ENCODE measurements at regions not wholly inside any gene's neighbourhood (a gene's known extent, or its start where the extent isn't known, plus 50 kb on each side); places are given as distances from the start of the nearest gene placed in this dataset.

DNA sequence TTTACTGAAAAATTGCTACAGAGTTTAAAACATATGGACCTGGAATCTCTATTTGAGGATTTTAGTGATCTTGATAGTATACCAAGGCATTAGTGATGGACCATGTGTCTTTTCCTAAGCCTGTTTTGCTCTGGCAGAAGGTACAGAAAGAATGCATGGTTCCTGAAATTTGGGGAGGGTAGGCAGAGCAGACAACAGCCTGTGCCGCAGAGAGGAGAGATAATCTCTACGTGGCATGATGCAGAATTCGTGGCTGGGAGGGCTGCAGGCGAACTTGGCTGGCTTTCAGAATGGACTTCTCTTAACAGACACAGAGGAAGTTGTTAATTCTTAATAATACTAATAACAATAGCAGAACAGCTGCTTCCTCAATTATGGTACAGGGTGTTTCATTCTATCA is 137.5 kb upstream of the FOXB1 start:
- Histone ChIP-seq H3K4me3 (ENCODE audit: low read length) (no peak overlapping the region), H3K79me2 (ENCODE audit: control insufficient read depth, low read length) (no peaks in the 10 kb centered on the region), H3K4me1 (ENCODE audit: control insufficient read depth, low read length) (no peaks in the 10 kb centered on the region), H3K4me2 (ENCODE audit: low read length) (no peak overlapping the region), H3K9me2 (replicated peaks; ENCODE audit: control insufficient read depth, low read length) (no peaks in the 10 kb centered on the region), H3K27me3 (ENCODE audit: control insufficient read depth, low read length) (peaks cover 11% of the 10 kb centered on the region; the same call in 1 of the 2 replicates), H3F3A (ENCODE audit: control insufficient read depth, insufficient read depth) (no peaks in the 10 kb centered on the region), H3K9me3 (ENCODE audit: control insufficient read depth, insufficient read depth, low read length) (no peaks in the 10 kb centered on the region), H4K20me1 (ENCODE audit: control insufficient read depth, insufficient read depth, low read depth, low read length) (no peaks in the 10 kb centered on the region), H3K36me3 (ENCODE audit: control insufficient read depth, low read length) (no peaks in the 10 kb centered on the region), H3K27ac (ENCODE audit: low read depth, low read length) (no peak overlapping the region)
- no peak for TF ChIP-seq EZH2phosphoT487 (IDR thresholded peaks at IDR 0.05; ENCODE audit: borderline replicate concordance, low read length)
- TF ChIP-seq CTCF (IDR thresholded peaks at IDR 0.05; ENCODE audit: low read depth, low read length, poor library complexity, severe bottlenecking) = no peak

DNA sequence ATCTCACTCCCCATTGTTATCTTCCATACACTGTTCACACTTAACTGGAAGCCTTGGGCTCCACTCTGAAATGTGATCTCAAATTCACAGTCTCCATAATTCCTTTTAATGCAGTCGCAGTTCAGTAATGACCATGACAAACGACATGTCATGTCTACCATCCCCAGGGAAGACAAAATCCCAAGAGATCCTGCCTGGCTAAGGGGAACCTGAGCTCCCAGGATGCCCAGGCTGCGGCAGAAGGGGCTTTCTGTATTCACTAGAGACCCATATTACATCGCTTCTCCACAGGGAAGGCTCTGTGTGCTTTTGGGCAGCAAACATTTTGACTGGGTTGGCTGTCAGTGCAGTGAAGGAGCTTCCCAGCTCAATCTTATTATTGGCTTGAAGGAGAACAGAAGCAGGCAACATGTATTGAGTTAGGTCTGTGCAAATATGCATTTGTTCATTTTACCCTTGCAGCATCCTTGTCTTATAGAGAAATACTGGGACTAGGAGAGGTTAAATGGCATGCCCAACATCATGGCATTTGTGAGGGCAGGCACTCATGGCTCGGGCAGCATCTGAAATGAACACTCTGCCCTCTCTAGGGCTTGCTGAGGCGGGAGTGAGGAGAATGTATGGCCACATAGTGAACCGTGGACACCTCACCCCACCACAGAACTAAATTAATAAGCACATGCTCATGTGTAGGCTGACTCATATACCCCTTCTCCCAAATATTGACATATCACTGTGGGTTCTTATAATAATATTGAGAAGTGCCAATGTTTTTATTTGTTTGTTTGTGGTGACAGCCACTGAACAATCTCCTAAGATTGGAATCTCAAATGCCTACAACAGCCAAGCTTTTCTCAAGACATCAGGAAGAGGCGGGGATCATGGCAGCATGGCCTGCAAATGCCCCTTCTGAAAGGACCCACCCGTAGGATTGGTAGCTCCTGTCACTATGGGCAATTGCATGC is 141.6 kb upstream of the FOXB1 start:
- no peaks in the 10 kb centered on the region for H3F3A ChIP-seq (ENCODE audit: control insufficient read depth, insufficient read depth)
- TF ChIP-seq EZH2phosphoT487 (IDR thresholded peaks at IDR 0.05; ENCODE audit: borderline replicate concordance, low read length) (no peak), CTCF (IDR thresholded peaks at IDR 0.05; ENCODE audit: low read depth, low read length, poor library complexity, severe bottlenecking) (no peak)
- H4K20me1 ChIP-seq (ENCODE audit: control insufficient read depth, insufficient read depth, low read depth, low read length) = no peaks in the 10 kb centered on the region
- H3K4me2 ChIP-seq (ENCODE audit: low read length) = no peak overlapping the region
- no peaks in the 10 kb centered on the region for H3K9me3 ChIP-seq (ENCODE audit: control insufficient read depth, insufficient read depth, low read length)
- no peak overlapping the region for H3K4me3 ChIP-seq (ENCODE audit: low read length)
- peaks cover 13% of the 10 kb centered on the region; the same call in 1 of the 2 replicates for H3K27me3 ChIP-seq (ENCODE audit: control insufficient read depth, low read length)
- no peaks in the 10 kb centered on the region for H3K4me1 ChIP-seq (ENCODE audit: control insufficient read depth, low read length)
- no peaks in the 10 kb centered on the region for H3K79me2 ChIP-seq (ENCODE audit: control insufficient read depth, low read length)
- no peaks in the 10 kb centered on the region for H3K36me3 ChIP-seq (ENCODE audit: control insufficient read depth, low read length)
- H3K27ac ChIP-seq (ENCODE audit: low read depth, low read length) = no peak overlapping the region
- no peaks in the 10 kb centered on the region for H3K9me2 ChIP-seq (replicated peaks; ENCODE audit: control insufficient read depth, low read length)

DNA sequence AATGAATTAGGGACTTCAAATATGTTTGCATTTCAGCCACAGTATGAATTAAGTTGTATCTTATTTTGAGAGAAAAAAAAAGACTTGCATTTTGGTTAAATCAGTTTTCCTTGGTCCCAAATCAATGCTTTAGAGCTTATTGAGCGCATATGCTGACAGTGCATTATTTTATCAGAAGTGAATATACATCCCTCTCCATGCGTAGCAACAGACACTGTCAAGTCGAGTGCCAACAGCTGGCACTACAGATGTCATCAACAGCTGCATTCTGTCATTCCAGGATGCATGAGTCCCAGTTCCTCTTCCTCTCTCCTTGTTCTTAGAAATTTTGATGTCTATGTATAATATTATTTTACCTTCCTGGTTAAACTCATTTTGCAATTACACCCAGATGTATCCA is 156.1 kb upstream of the FOXB1 start:
- no peaks in the 10 kb centered on the region for H4K20me1 ChIP-seq (ENCODE audit: control insufficient read depth, insufficient read depth, low read depth, low read length)

More for the DNA sequence above, 156.1 kb upstream of the FOXB1 start:
- H3K4me1 ChIP-seq (ENCODE audit: control insufficient read depth, low read length) = no peaks in the 10 kb centered on the region
- no peak overlapping the region for H3K27ac ChIP-seq (ENCODE audit: low read depth, low read length)
- H3K9me3 ChIP-seq (ENCODE audit: control insufficient read depth, insufficient read depth, low read length) = no peaks in the 10 kb centered on the region
- TF ChIP-seq EZH2phosphoT487 (IDR thresholded peaks at IDR 0.05; ENCODE audit: borderline replicate concordance, low read length) = no peak
- TF ChIP-seq CTCF (IDR thresholded peaks at IDR 0.05; ENCODE audit: low read depth, low read length, poor library complexity, severe bottlenecking) = no peak
- no peaks in the 10 kb centered on the region for H3K36me3 ChIP-seq (ENCODE audit: control insufficient read depth, low read length)
- H3K4me2 ChIP-seq (ENCODE audit: low read length) = no peak overlapping the region
- H3K27me3 ChIP-seq (ENCODE audit: control insufficient read depth, low read length) = no peaks in the 10 kb centered on the region
- no peaks in the 10 kb centered on the region for H3K9me2 ChIP-seq (replicated peaks; ENCODE audit: control insufficient read depth, low read length)
- H3K79me2 ChIP-seq (ENCODE audit: control insufficient read depth, low read length) = no peaks in the 10 kb centered on the region
- H3K4me3 ChIP-seq (ENCODE audit: low read length) = no peak overlapping the region
- H3F3A ChIP-seq (ENCODE audit: control insufficient read depth, insufficient read depth) = no peaks in the 10 kb centered on the region

Data from DOHH2 (cell line).